GM19467 (cell line): ENCODE measurements at regions not wholly inside any gene's neighbourhood (a gene's known extent, or its start where the extent isn't known, plus 50 kb on each side); places are given as distances from the start of the nearest gene placed in this dataset.

ENCODE experiments used
- ATAC-seq: cut with Tn5 transposase; IDR thresholded peaks from one replicate; pipeline ENCODE4 v1.9.1; 2021; ENCODE audit warnings: mild to moderate bottlenecking, moderate library complexity; ENCODE audit not compliant: unreplicated experiment

GRCh38 chr7:16026253-16027020, 340.0 kb upstream of the MEOX2 start:
- no peak for ATAC-seq

- ATAC-seq: no peak
These were observed 339.2 kb upstream of the MEOX2 start for GRCh38 chr7:16025696-16026095.

GRCh38 chr7:16023503-16023902, 337.0 kb upstream of the MEOX2 start:
- ATAC-seq: no peak

- ATAC-seq: no peak
These were observed 336.6 kb upstream of the MEOX2 start for GRCh38 chr7:16023046-16023445.

GRCh38 chr7:16021851-16022250, 335.4 kb upstream of the MEOX2 start:
- no peak for ATAC-seq

- no peak for ATAC-seq
These were observed 329.5 kb upstream of the MEOX2 start for GRCh38 chr7:16015981-16016380.

- no peak for ATAC-seq
These were observed 327.5 kb upstream of the MEOX2 start for GRCh38 chr7:16014031-16014430.

GRCh38 chr7:16007911-16008310, 321.4 kb upstream of the MEOX2 start:
- ATAC-seq: no peak

- no peak for ATAC-seq
These were observed 318.2 kb upstream of the MEOX2 start for GRCh38 chr7:16004702-16005101.

GRCh38 chr7:16001477-16001876, 315.0 kb upstream of the MEOX2 start:
- ATAC-seq: no peak

- ATAC-seq: no peak
These were observed 312.1 kb upstream of the MEOX2 start for GRCh38 chr7:15998617-15999016.

GRCh38 chr7:15995027-15995426, 308.5 kb upstream of the MEOX2 start:
- no peak for ATAC-seq

GRCh38 chr7:15989194-15989593, 302.7 kb upstream of the MEOX2 start:
- ATAC-seq: no peak

- ATAC-seq: no peak
These were observed 299.3 kb upstream of the MEOX2 start for GRCh38 chr7:15985587-15986384.

GRCh38 chr7:15977663-15978062, 291.2 kb upstream of the MEOX2 start:
- no peak for ATAC-seq

GRCh38 chr7:15972862-15973275, 286.4 kb upstream of the MEOX2 start:
- ATAC-seq: no peak

GRCh38 chr7:15967551-15967950, 281.1 kb upstream of the MEOX2 start:
- no peak for ATAC-seq

- ATAC-seq: no peak
These were observed 280.6 kb upstream of the MEOX2 start for GRCh38 chr7:15967121-15967520.

GRCh38 chr7:15963206-15963605, 276.7 kb upstream of the MEOX2 start:
- ATAC-seq: no peak

- ATAC-seq: no peak
These were observed 268.3 kb upstream of the MEOX2 start for GRCh38 chr7:15954671-15955354.

GRCh38 chr7:15950299-15950698, 263.8 kb upstream of the MEOX2 start:
- ATAC-seq: no peak

GRCh38 chr7:15947754-15948153, 261.3 kb upstream of the MEOX2 start:
- ATAC-seq: no peak
